ENCODE measurements at regions not wholly inside any gene's neighbourhood (a gene's known extent, or its start where the extent isn't known, plus 50 kb on each side); places are given as distances from the start of the nearest gene placed in this dataset.

- no peaks in the 10 kb centered on the region for H3F3A ChIP-seq (ENCODE audit: insufficient read depth, low read length, poor library complexity, severe bottlenecking)
- no peaks in the 10 kb centered on the region for H3K9me2 ChIP-seq (ENCODE audit: insufficient read depth, low read length)
- no peaks in the 10 kb centered on the region for H3K9me3 ChIP-seq (ENCODE audit: low read length)
- H3K27ac ChIP-seq (ENCODE audit: low read length): no peak overlapping the region
- H3K36me3 ChIP-seq (ENCODE audit: insufficient read depth, low read length): no peaks in the 10 kb centered on the region
- H3K4me2 ChIP-seq (ENCODE audit: low read length): no peak overlapping the region
- no peaks in the 10 kb centered on the region for H3K79me2 ChIP-seq (replicated peaks; ENCODE audit: insufficient read depth, low read length)
- H3K9ac ChIP-seq (ENCODE audit: low read length): no peak overlapping the region
- H4K20me1 ChIP-seq (ENCODE audit: insufficient read depth): no peaks in the 10 kb centered on the region
- no peaks in the 10 kb centered on the region for H3K27me3 ChIP-seq (ENCODE audit: insufficient read depth, low read depth, low read length)
- no peak overlapping the region for H2AFZ ChIP-seq (ENCODE audit: low read depth, low read length)
- H3K4me3 ChIP-seq (ENCODE audit: low read length): no peak overlapping the region
- TF ChIP-seq CTCF (IDR thresholded peaks at IDR 0.05; ENCODE audit: poor library complexity, severe bottlenecking): no peak
- TF ChIP-seq, protein P1, sequence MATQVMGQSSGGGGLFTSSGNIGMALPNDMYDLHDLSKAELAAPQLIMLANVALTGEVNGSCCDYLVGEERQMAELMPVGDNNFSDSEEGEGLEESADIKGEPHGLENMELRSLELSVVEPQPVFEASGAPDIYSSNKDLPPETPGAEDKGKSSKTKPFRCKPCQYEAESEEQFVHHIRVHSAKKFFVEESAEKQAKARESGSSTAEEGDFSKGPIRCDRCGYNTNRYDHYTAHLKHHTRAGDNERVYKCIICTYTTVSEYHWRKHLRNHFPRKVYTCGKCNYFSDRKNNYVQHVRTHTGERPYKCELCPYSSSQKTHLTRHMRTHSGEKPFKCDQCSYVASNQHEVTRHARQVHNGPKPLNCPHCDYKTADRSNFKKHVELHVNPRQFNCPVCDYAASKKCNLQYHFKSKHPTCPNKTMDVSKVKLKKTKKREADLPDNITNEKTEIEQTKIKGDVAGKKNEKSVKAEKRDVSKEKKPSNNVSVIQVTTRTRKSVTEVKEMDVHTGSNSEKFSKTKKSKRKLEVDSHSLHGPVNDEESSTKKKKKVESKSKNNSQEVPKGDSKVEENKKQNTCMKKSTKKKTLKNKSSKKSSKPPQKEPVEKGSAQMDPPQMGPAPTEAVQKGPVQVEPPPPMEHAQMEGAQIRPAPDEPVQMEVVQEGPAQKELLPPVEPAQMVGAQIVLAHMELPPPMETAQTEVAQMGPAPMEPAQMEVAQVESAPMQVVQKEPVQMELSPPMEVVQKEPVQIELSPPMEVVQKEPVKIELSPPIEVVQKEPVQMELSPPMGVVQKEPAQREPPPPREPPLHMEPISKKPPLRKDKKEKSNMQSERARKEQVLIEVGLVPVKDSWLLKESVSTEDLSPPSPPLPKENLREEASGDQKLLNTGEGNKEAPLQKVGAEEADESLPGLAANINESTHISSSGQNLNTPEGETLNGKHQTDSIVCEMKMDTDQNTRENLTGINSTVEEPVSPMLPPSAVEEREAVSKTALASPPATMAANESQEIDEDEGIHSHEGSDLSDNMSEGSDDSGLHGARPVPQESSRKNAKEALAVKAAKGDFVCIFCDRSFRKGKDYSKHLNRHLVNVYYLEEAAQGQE (IDR thresholded peaks at IDR 0.05; ENCODE audit: borderline replicate concordance): no peak
- no peak for TF ChIP-seq POLR2AphosphoS5 (IDR thresholded peaks at IDR 0.05)
- no peak for TF ChIP-seq EZH2 (IDR thresholded peaks at IDR 0.05; ENCODE audit: borderline replicate concordance, insufficient read depth, low read length, poor library complexity, severe bottlenecking)
- TF ChIP-seq SMC3 (conservative IDR thresholded peaks at IDR 0.05; ENCODE audit: poor library complexity): no peak
- no peak for TF ChIP-seq EP300 (conservative IDR thresholded peaks at IDR 0.05; ENCODE audit: poor library complexity, severe bottlenecking)
- TF ChIP-seq MXI1 (conservative IDR thresholded peaks at IDR 0.05; ENCODE audit: poor library complexity, severe bottlenecking): no peak
- no peak for TF ChIP-seq TAF1 (IDR thresholded peaks at IDR 0.05; ENCODE audit: low read depth)
- TF ChIP-seq RAD21 (conservative IDR thresholded peaks at IDR 0.05): no peak
These were observed 139.2 kb upstream of the SMIM23 start for GRCh38 chr5:171646102-171647042.

DNA sequence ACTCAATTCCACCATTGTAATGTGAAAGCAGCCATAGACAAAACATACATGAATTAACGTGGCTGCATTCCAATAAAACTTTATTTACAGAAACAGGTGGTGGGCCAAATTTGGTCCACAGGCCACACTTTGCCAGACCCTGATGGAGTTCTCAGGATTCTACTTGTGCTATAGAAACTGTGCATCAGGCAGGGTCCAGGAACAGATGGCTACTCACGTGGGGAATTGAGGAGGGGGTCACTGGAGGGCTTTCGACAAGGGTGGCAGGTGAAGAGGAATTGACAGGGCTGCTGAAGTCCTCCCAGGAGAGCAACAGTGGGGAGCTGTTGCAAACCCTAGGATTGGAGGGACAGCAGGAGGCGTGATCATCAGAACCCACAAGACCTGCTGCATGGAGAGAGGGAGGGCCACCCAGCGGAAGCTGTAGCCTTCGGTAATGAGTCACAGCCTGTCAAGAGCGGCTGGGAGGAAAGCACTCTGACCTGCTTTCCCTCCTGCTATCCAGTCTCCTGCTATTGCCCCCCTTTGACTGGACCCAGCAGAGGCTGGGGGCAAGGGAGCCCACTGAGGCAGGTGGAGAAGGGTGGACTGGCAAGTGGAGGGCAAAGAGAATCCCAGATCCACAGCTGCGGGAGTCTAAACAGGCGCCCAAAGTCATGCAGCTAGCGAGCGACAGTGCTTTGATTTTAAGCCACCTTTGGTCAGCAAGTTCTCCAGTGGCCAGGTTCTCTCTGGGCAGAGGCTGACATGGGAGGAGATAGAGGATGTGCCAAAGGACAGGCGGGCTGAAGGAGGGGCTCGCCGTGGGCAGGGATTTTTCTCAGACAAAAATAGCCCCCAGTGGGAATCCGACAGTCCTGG lies 138.3 kb upstream of the SMIM23 start:
- Histone ChIP-seq H3K36me3 (ENCODE audit: insufficient read depth, low read length) (no peaks in the 10 kb centered on the region), H3K79me2 (replicated peaks; ENCODE audit: insufficient read depth, low read length) (no peaks in the 10 kb centered on the region), H3K9ac (ENCODE audit: low read length) (no peak overlapping the region), H3K4me2 (ENCODE audit: low read length) (no peak overlapping the region), H2AFZ (ENCODE audit: low read depth, low read length) (no peak overlapping the region), H3K9me2 (ENCODE audit: insufficient read depth, low read length) (no peaks in the 10 kb centered on the region), H3F3A (ENCODE audit: insufficient read depth, low read length, poor library complexity, severe bottlenecking) (no peaks in the 10 kb centered on the region), H4K20me1 (ENCODE audit: insufficient read depth) (no peaks in the 10 kb centered on the region), H3K27me3 (ENCODE audit: insufficient read depth, low read depth, low read length) (no peaks in the 10 kb centered on the region), H3K4me3 (ENCODE audit: low read length) (no peak overlapping the region), H3K9me3 (ENCODE audit: low read length) (no peaks in the 10 kb centered on the region), H3K27ac (ENCODE audit: low read length) (no peak overlapping the region)
- TF ChIP-seq MXI1 (conservative IDR thresholded peaks at IDR 0.05; ENCODE audit: poor library complexity, severe bottlenecking) (no peak), EZH2 (IDR thresholded peaks at IDR 0.05; ENCODE audit: borderline replicate concordance, insufficient read depth, low read length, poor library complexity, severe bottlenecking) (no peak), POLR2AphosphoS5 (IDR thresholded peaks at IDR 0.05) (no peak), EP300 (conservative IDR thresholded peaks at IDR 0.05; ENCODE audit: poor library complexity, severe bottlenecking) (no peak), SMC3 (conservative IDR thresholded peaks at IDR 0.05; ENCODE audit: poor library complexity) (no peak), RAD21 (conservative IDR thresholded peaks at IDR 0.05) (no peak), TAF1 (IDR thresholded peaks at IDR 0.05; ENCODE audit: low read depth) (no peak), CTCF (IDR thresholded peaks at IDR 0.05; ENCODE audit: poor library complexity, severe bottlenecking) (no peak)
- TF ChIP-seq, protein P1 (IDR thresholded peaks at IDR 0.05; ENCODE audit: borderline replicate concordance): no peak

All from neural cell (in vitro differentiated cells).